Lung microvascular endothelial cell (primary cell): ENCODE measurements at regions not wholly inside any gene's neighbourhood (a gene's known extent, or its start where the extent isn't known, plus 50 kb on each side); places are given as distances from the start of the nearest gene placed in this dataset.

ENCODE experiments used
- DNase-seq, 2 donors: peaks; one replicate each; pipeline versions ENCODE4 v3.0.0 to v3.0.0-alpha.2; 2010; ENCODE audit warnings: low read depth in 2 of 2

GRCh38 chr7:109282726-109283125 is 713.1 kb downstream of the DNAJB9 start:
- DNase-seq = no peak

GRCh38 chr7:109284943-109285342 is 715.3 kb downstream of the DNAJB9 start:
- no peak for DNase-seq

GRCh38 chr7:109295158-109295557 is 725.5 kb downstream of the DNAJB9 start:
- DNase-seq = no peak

- DNase-seq = no peak
Observed at GRCh38 chr7:109308816-109309215, 739.1 kb downstream of the DNAJB9 start.

DNA sequence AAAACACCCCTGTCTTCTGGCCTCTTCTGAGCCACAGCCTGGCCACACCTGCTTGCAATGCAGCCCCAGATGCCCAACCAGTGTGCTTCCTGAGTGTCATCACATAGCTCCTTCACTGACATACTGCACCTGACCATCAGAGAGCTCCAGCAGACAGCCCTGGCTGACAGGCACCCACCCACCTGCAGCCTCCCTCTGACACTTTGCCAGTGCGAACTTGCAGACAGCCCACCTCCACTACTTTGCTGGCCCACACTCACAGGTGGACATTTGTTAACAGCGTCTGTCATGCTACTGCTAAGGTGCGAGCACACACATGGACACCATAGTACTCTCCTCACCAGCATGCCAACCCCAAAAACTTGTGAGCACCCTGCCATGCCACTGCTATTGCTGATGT is 740.1 kb downstream of the DNAJB9 start:
- DNase-seq = no peak

DNA sequence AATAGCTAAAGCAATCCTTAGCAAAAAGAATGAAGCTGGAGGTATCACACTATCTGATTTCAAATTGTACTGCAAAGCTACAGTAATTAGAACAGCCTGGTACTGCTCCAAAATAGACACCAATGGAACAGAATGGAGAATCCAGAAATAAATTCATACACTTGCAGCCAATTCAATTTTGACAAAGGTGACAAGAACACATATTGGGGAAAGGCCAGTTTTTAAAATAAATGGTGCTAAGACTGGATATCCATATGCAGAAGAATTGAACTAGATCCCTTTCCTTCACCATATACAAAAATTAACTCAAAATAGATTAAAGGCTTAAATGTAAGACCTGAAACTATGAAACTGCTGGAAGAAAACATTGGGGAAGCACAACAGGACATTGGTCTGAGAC is 748.5 kb downstream of the DNAJB9 start:
- DNase-seq = no peak

- no peak for DNase-seq
Observed at GRCh38 chr7:109322833-109323232, 753.2 kb downstream of the DNAJB9 start.

- no peak for DNase-seq
Observed at GRCh38 chr7:109331423-109331822, 761.7 kb downstream of the DNAJB9 start.

- no peak for DNase-seq
Observed at GRCh38 chr7:109335951-109336350, 766.3 kb downstream of the DNAJB9 start.

DNA sequence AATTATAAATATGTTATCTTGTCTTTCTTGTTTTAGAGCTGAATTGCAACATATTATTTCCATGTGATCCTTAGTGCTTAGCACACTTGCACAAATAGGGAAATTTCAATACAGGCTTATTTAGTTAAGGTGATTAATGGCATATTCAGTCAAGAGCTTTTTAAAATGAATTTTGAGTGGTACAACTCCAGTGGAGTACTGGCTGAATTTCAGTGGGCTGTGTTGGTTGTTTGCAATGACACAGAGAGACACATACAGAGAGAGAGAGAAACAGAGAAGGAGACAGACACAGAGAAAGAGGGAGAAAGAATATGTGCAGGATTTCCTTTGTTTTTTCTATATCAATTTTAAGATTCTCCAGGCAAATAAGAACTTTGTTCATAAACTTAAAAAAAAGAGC is 766.9 kb downstream of the DNAJB9 start:
- DNase-seq = no peak

DNA sequence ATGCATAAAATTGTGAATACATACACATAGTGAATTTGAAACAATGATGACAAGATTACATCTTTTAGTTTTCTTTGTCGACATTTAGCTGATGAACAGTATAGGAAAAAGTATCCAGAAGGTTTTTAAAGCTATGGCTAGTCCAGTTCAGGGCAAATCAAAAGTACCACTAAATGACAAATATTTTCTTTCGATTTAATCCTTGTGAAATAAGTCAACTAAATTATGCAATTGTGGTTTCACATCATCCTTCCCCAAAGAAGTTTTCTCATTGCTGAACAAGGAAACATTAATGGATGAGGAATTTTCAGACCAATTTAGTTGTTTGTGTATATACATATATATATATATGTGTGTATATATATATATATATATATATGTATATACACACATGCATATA is 774.0 kb downstream of the DNAJB9 start:
- DNase-seq = no peak

- no peak for DNase-seq
Observed at GRCh38 chr7:109351493-109351892, 781.8 kb downstream of the DNAJB9 start.

DNA sequence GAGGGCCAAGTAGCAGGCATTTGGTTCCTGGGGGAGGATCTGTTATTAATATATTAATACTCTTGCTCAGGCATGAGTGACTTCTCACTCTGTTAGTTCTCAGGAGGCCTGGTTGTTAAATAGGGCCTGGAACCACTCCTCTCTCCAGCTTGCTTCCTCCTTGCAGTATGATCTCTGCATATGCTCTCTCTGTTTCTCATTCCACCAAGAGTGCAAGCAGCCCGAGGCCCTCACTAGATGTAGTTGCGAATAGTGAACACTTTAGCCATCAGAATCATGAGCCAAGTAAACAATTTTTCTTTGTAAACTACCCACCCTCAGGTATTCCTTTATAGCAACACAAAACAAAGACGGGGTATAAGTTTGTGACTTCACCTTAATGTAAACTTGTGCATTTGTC is 784.3 kb downstream of the DNAJB9 start:
- no peak for DNase-seq

- no peak for DNase-seq
Observed at GRCh38 chr7:109354552-109354951, 784.9 kb downstream of the DNAJB9 start.

DNA sequence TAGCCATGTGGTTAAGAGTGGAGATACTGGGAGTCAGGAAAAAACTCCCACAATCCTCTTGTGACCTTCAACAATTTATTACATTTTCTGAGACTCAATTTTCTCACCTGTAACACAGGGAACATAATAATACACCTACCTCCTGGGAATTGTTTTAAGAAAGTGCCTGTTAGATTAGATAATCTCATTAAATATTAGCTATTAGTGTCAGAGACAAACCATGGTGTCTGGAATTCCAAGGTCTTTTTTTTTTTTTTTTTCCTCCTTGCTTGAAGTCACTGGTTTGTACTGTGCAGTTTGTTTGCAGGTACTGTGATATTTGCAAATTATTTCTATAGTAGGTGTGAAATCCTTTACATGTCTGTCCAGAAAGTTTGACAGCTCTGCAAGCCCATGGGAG is 806.1 kb downstream of the DNAJB9 start:
- no peak for DNase-seq

DNA sequence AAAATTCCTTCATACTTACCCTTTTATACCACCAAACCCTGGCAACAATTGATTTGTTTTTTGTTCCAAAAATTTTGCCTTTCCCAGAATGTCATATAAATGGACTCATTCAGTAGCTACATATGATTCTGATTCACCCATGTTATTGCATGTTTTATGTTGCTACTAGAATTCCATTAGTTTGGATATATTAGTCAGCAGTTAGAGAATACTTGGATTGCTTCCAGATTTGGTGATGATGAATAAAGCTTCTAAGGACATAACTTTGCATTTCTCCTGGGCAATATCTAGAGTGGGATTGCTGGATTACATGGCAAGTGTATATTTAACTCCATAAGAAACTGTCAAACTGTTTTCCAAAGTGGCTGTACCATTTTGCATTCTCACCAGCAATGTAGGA is 806.9 kb downstream of the DNAJB9 start:
- no peak for DNase-seq

GRCh38 chr7:109377076-109377884 is 807.6 kb downstream of the DNAJB9 start:
- no peak for DNase-seq

GRCh38 chr7:109386959-109387358 is 817.3 kb downstream of the DNAJB9 start:
- no peak for DNase-seq

DNA sequence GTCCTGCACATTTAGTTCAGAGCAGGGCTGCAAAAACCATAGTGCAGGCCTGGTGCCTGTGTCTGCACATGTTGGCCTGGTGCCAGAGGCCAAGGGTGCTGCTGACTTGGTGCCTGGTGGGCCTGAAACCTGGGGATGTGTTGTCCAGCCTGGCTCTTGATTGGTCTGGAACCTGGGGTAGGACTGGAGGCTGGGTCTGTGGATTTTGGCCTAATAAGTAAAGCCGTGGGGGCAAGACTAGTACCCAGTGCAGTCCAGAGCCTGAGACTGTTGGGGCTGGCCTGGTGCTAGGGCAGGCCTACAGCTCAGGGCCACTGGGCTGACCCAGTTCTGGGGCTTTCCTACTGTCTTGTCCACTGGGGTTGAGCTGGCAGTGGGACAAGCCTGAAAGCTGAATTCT is 817.9 kb downstream of the DNAJB9 start:
- no peak for DNase-seq

DNA sequence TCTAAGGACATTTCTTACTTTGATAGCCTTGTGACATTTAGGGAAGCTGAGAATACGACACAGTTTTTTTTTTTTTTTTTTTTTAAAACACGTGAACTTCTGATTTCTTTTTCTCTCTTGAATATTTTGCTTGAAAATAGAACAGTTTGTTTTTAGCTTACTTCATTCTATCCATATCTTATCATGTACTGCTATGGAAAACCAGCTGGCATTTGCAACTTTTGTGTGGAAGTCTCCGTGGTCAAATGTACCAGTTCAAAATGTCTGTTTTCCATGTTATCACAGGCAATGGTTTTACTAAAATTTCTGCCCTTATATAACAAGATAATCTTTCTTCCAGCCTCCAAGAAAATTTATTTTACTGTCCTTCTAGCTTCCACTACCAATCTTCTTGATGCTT is 821.6 kb downstream of the DNAJB9 start:
- DNase-seq = no peak

DNA sequence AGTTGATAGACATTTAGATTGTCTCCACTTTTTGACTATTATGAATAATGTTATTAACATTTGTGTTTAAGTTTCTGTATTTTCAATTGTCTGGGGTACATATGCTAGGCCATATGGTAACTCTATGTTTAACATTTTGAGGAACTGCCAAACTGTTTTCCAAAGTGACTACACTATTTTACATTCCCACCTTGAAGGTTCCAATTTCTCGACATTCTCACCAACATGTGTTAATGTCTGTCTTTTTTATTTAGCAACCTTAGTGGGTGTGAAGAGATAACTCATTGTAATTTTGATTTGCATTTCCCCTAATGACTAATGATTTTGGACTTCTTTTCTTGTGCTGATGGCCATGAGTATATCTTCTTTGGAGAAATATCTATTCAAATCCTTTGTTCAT is 832.4 kb downstream of the DNAJB9 start:
- no peak for DNase-seq

GRCh38 chr7:109407756-109408155 is 838.1 kb downstream of the DNAJB9 start:
- DNase-seq = no peak

- no peak for DNase-seq
Observed at GRCh38 chr7:109437957-109438356, 868.3 kb downstream of the DNAJB9 start.

DNA sequence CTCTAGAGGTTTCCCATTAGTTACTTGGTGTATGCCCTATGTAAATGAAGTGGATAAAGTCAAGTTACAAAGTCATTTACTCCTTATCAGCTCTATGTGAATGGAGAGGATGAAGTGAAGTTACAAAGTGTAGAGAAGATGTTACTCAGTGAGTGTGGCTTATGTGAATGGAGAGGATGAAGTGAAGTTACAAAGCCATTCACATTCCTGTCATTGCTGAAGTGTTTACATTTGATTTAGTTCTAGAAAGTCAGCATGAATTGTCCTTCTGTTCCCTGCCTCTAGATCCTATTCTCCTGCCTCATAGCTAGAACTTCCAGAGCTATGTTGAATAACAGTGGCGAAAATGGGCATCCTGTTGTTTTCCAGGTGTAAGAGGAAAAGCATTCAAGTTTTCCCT is 880.1 kb downstream of the DNAJB9 start:
- DNase-seq = no peak
